Mucosa of rectum (tissue), 2 donors: ENCODE measurements at regions not wholly inside any gene's neighbourhood (a gene's known extent, or its start where the extent isn't known, plus 50 kb on each side); places are given as distances from the start of the nearest gene placed in this dataset.

Source experiments
- H3K27ac ChIP-seq, 2 donors: one replicate each; pipeline ENCODE4 v1.7.0; 2013; ENCODE audit warnings: inconsistent platforms in 2 of 2, low read depth in 2 of 2, low read length in 2 of 2
- H3K27me3 ChIP-seq, 2 donors: one replicate each; pipeline ENCODE4 v1.7.0; 2013; ENCODE audit warnings: low read length in 2 of 2; ENCODE audit not compliant: control insufficient read depth in 2 of 2, insufficient read depth in 2 of 2
- H3K36me3 ChIP-seq, 2 donors: one replicate each; pipeline ENCODE4 v1.7.0; 2013; ENCODE audit warnings: low read length in 2 of 2; ENCODE audit not compliant: control insufficient read depth in 2 of 2, insufficient read depth in 2 of 2
- H3K4me1 ChIP-seq, 2 donors: one replicate each; pipeline ENCODE4 v1.7.0; 2013; ENCODE audit warnings: low read length in 2 of 2, mild to moderate bottlenecking in 1 of 2; ENCODE audit not compliant: control insufficient read depth in 2 of 2, insufficient read depth in 2 of 2
- H3K4me3 ChIP-seq, 2 donors: one replicate each; pipeline ENCODE4 v1.7.0; 2013; ENCODE audit warnings: low read length in 2 of 2
- H3K9ac ChIP-seq, 2 donors: one replicate each; pipeline ENCODE4 v1.7.0; 2013; ENCODE audit warnings: low read length in 2 of 2, low read depth in 1 of 2, mild to moderate bottlenecking in 1 of 2
- H3K9me3 ChIP-seq, 2 donors: one replicate each; pipeline ENCODE4 v1.7.0; 2013; ENCODE audit warnings: low read length in 2 of 2; ENCODE audit not compliant: control insufficient read depth in 2 of 2
- donor health status: healthy.
- donor health status: Normal muscosa, but diverticular disease.

- Histone ChIP-seq H3K27me3 (no peaks in the 10 kb centered on the region), H3K9ac (no peak overlapping the region), H3K27ac (no peak overlapping the region), H3K4me1 (no peaks in the 10 kb centered on the region), H3K9me3 (no peaks in the 10 kb centered on the region), H3K36me3 (no peaks in the 10 kb centered on the region), H3K4me3 (no peak overlapping the region)
These were observed 105.1 kb upstream of the CPEB2 start for GRCh38 chr4:14897217-14897616.

DNA sequence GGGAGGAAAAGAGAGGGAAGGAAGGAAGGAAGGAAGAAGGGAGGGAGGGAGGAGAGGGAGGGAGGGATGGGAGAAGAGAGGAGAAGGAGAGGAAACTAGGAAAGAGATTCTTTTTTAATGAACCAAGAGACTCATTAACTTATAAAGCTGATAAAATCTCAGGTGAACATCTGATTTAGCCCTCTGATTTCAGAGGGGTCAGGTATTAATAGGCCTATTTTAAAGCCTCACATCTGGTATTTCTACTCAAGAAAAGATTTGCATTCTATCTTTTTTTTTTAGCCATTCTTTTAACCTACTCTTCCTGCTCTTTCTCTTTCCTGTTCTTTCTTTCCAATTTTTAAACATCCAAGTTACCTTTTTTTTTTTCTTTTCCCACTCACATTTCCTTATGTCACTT, 103.3 kb upstream of the CPEB2 start:
- H3K9ac ChIP-seq: no peak overlapping the region

DNA sequence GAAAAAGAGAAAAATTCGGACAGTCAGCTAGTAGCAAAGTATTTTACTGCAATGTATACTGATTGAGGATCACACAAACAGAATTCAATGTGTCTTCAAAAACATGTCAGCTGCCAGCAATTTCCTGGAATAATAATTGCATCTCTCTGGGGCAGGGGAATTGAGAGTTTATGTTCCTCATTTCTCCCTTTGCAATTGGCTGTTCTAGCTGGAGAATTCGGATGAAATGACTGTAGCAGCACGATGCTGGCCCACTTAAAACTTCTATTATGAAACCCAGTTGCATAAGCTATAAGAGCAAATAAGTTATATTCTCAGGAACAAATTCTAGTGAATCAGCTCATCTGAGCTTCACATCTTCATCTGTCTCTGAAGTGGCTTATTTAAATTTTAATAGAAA, 99.9 kb upstream of the CPEB2 start:
- Histone ChIP-seq H3K27ac (no peak overlapping the region), H3K4me1 (no peaks in the 10 kb centered on the region), H3K4me3 (no peak overlapping the region), H3K9me3 (no peaks in the 10 kb centered on the region), H3K36me3 (no peaks in the 10 kb centered on the region), H3K27me3 (no peaks in the 10 kb centered on the region), H3K9ac (no peak overlapping the region)

More for the DNA sequence above, 103.3 kb upstream of the CPEB2 start:
- Histone ChIP-seq H3K27me3 (no peaks in the 10 kb centered on the region), H3K9me3 (no peaks in the 10 kb centered on the region), H3K36me3 (no peaks in the 10 kb centered on the region), H3K27ac (no peak overlapping the region), H3K4me1 (no peaks in the 10 kb centered on the region), H3K4me3 (no peak overlapping the region)

- Histone ChIP-seq H3K36me3 (no peaks in the 10 kb centered on the region), H3K27me3 (no peaks in the 10 kb centered on the region), H3K9me3 (no peaks in the 10 kb centered on the region), H3K9ac (no peak overlapping the region), H3K4me3 (no peak overlapping the region), H3K4me1 (no peaks in the 10 kb centered on the region), H3K27ac (no peak overlapping the region)
These were observed 99.0 kb upstream of the CPEB2 start for GRCh38 chr4:14903321-14903720.

- H3K4me3 ChIP-seq: no peak overlapping the region
- no peaks in the 10 kb centered on the region for H3K4me1 ChIP-seq
- H3K9ac ChIP-seq: no peak overlapping the region
- no peaks in the 10 kb centered on the region for H3K27me3 ChIP-seq
- H3K9me3 ChIP-seq: no peaks in the 10 kb centered on the region
- no peak overlapping the region for H3K27ac ChIP-seq
- H3K36me3 ChIP-seq: no peaks in the 10 kb centered on the region
These were observed 95.5 kb upstream of the CPEB2 start for GRCh38 chr4:14906805-14907204.

DNA sequence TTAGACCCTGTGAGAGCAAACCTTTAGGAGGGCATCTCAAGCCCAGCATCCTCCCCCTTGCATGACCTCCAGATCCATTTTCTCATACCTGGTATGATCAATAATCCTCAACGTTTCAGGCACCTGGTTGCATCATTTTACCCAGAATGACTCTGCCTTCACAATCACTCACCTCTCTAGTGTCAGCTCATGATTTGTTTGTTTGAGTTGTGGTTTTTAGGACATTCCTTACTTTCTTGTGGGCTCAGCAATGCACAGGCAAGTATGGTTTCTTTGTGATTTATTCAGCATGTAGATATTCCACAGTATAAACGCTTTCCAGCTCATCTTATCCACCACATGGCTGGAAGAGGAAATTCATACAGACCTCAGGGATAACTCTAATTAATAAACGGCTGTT, 93.6 kb upstream of the CPEB2 start:
- H3K9me3 ChIP-seq: no peaks in the 10 kb centered on the region
- H3K4me1 ChIP-seq: no peaks in the 10 kb centered on the region
- no peaks in the 10 kb centered on the region for H3K27me3 ChIP-seq
- no peak overlapping the region for H3K27ac ChIP-seq
- H3K36me3 ChIP-seq: no peaks in the 10 kb centered on the region
- H3K9ac ChIP-seq: no peak overlapping the region
- no peak overlapping the region for H3K4me3 ChIP-seq

- Histone ChIP-seq H3K36me3 (no peaks in the 10 kb centered on the region), H3K27me3 (no peaks in the 10 kb centered on the region), H3K4me1 (no peaks in the 10 kb centered on the region), H3K27ac (no peak overlapping the region), H3K9me3 (no peaks in the 10 kb centered on the region), H3K4me3 (no peak overlapping the region), H3K9ac (no peak overlapping the region)
These were observed 91.9 kb upstream of the CPEB2 start for GRCh38 chr4:14910411-14910810.

DNA sequence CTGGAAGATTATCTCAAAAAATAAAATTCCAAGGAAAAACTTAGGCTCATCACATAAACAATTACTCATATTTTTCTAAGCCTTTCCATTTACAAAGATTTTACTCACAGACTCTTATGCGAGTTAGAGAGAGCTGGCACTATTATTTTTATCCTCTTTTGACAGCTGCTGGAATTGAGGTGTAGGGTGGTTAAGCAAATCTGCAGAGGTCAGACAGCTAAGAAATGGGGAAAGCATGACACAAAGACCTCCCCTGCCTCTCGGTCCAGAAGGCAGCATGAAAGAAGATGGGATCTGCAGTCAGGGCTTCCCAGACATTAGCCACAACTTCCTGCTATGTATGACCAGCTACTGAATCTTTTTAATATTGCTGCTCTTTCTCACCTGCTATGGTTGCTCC, 89.9 kb upstream of the CPEB2 start:
- no peak overlapping the region for H3K9ac ChIP-seq
- no peak overlapping the region for H3K27ac ChIP-seq
- no peaks in the 10 kb centered on the region for H3K36me3 ChIP-seq
- peaks cover 0 to 1% of the 10 kb centered on the region in 2 donors for H3K4me1 ChIP-seq
- no peaks in the 10 kb centered on the region for H3K9me3 ChIP-seq
- H3K4me3 ChIP-seq: no peak overlapping the region
- no peaks in the 10 kb centered on the region for H3K27me3 ChIP-seq

- Histone ChIP-seq H3K36me3 (no peaks in the 10 kb centered on the region), H3K27ac (no peak overlapping the region), H3K4me3 (no peak overlapping the region), H3K27me3 (no peaks in the 10 kb centered on the region), H3K4me1 (peaks cover 0 to 2% of the 10 kb centered on the region in 2 donors), H3K9ac (no peak overlapping the region), H3K9me3 (no peaks in the 10 kb centered on the region)
These were observed 87.3 kb upstream of the CPEB2 start for GRCh38 chr4:14915018-14915417.

DNA sequence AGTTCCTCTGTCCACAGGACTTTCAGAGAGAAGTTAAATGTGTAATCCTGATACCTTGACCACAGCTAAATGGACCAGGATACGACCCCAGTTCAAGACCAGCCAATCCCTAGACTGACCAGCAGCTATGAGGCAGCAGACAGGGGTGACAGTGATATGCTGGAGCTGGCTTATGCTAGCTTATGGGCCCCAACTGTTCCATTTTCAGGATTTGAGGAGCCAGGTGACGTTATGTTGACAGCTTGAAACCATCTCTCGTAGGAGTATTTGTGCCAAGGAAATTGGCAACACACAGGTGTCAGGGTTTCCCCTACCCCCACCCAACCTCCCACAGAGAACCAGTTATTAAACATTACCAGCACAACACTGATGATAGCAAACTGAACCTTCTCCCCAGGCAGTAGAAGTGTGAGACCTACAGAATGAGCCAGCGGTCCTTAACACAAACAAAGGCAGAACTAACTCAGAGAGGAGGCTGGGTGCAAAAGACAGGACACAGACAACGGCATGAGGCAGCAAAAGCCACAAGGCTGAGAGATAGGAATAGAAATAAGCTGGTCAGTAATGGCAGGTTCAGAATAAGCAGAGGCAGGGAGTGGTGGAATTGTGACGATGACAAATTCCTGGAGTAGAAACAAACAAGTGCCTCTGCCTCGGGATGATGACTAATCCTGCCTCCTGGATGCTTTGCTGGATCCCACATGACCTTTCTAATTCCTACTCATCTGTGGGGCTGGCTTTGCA, 85.6 kb upstream of the CPEB2 start:
- H3K27ac ChIP-seq: no peak overlapping the region
- no peak overlapping the region for H3K9ac ChIP-seq

GRCh38 chr4:14917298-14917633, 85.0 kb upstream of the CPEB2 start:
- no peaks in the 10 kb centered on the region for H3K27me3 ChIP-seq
- H3K4me1 ChIP-seq: peaks cover 0 to 2% of the 10 kb centered on the region in 2 donors
- no peak overlapping the region for H3K4me3 ChIP-seq
- H3K9me3 ChIP-seq: no peaks in the 10 kb centered on the region
- no peak overlapping the region for H3K9ac ChIP-seq
- no peak overlapping the region for H3K27ac ChIP-seq
- no peaks in the 10 kb centered on the region for H3K36me3 ChIP-seq

More for the DNA sequence above, 85.6 kb upstream of the CPEB2 start:
- peaks cover 0 to 2% of the 10 kb centered on the region in 2 donors for H3K4me1 ChIP-seq
- no peaks in the 10 kb centered on the region for H3K27me3 ChIP-seq
- no peaks in the 10 kb centered on the region for H3K36me3 ChIP-seq
- no peak overlapping the region for H3K4me3 ChIP-seq
- H3K9me3 ChIP-seq: no peaks in the 10 kb centered on the region
